DMS53 (cell line): ENCODE measurements at regions not wholly inside any gene's neighbourhood (a gene's known extent, or its start where the extent isn't known, plus 50 kb on each side); places are given as distances from the start of the nearest gene placed in this dataset.

Experiments
- DNase-seq: peaks from one replicate; lab custom pipeline; 2025; lab: John Stamatoyannopoulos, UW

DNA sequence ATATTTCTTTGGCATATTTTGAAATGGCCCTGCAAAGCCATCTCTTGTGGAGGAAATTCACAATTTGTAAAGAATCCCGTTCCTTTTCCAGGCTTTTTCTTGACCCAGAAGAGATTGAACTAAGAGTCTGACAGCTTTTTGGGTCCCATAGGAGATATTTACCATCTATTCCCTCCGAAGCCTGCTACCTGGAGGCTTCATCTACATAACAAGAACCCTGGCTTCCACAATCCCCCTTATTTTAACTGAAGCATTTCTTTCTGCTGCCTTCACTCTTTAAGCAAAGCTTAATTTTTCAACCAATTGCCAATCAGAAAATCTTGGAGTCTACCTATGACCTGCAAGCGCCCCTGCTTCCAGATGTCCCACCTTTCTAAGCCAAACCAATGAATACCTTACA, 248.1 kb upstream of the GADL1 start:
- no peak for DNase-seq

DNA sequence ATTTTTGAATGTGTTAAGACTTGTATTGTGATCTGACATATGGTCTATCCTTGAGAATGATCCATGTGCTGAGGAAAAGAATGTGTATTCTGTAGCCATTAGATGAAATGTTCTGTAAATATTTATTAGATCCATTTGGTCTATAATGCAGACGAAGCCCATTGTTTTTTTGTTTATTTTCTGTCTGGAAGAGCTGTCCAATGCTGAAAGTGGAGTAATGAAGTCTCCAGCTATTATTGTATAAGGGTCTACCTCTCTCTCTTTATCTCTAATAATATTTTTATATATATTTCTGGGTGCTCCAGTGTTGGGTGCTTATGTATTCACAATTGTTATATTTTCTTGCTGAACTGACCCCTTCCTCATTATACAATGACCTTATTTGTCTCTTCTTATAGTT, 250.6 kb upstream of the GADL1 start:
- DNase-seq = no peak

DNA sequence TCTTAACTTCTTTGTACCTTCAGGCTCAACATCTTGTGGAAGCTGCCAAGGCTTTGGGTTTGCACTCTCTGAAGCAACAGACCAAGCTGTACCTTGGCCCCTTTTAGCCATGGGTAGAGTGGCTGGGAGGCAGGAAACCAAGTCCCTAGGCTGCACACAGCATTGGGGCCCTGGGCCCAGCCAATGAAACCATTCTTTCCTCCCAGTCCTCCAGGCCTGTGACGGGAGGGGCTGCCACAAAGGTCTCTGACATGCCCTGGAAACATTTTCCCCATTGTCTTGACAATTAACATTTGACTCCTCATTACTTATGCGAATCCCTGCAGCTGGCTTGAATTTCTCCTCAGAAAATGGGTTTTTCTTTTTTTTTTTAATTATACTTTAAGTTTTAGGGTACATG, 253.1 kb upstream of the GADL1 start:
- no peak for DNase-seq

DNA sequence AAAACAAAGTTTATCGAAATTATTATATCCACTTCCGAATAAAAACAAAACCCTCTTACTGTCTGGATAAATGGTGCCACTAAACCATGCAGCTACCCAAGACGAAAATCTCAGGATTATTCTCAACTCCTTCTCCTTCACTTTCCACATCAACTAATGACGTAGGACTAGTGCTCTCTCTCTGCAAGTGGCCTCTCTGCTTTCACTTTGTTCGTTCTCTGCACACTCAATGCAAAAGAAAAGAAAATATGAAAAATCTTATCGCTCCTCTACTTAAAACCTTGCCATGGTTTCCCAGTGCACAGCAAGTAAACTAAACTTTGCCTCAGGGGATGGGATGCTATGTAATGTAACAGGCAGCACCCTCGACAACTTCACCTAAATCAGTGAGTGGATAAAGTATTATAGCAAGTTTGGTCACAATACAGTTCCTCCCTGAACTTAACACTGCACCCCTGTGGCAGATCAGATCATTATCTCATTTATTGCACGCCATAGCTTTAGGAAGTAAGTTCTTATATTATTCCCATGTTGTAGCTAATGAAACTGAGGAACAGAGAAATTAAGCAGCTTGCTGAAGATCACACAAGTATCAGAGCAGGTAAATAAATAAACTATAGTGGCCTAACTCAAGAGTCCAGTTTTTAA, 262.7 kb upstream of the GADL1 start:
- no peak for DNase-seq

DNA sequence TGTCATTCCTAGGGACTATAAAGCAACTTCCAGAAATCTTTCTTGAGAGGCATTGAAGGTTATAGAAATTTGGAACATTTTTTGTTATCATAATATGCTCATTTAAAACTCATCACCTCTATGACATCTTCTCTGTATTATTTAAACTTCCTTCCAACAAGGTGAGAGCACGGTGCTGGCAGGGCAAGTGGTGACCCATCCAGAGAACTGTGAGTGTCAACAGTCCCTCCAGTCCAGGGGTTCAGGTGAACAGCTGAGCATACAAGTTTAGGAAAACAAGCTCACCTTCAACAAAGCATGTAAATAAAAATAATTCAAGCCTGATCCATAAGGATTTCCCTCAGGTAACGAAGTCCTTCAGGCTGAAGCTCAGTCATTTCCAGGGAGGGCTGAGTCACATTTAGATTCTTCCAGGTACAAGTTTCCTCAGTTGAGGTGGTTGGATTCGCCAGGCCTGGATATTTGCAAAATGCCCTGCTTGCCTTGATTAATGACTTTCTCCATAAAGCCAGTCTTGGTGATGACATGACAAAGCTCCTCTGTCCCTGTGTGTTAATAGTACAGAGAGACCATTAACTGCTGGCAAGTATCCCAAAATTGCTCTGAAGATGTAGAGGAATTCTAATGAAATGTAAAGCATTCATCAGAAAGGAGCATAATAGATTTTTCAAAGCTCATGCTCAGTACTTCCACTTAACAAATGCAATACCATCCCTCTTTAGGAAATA, 263.6 kb upstream of the GADL1 start:
- DNase-seq = peak; percentile 16

DNA sequence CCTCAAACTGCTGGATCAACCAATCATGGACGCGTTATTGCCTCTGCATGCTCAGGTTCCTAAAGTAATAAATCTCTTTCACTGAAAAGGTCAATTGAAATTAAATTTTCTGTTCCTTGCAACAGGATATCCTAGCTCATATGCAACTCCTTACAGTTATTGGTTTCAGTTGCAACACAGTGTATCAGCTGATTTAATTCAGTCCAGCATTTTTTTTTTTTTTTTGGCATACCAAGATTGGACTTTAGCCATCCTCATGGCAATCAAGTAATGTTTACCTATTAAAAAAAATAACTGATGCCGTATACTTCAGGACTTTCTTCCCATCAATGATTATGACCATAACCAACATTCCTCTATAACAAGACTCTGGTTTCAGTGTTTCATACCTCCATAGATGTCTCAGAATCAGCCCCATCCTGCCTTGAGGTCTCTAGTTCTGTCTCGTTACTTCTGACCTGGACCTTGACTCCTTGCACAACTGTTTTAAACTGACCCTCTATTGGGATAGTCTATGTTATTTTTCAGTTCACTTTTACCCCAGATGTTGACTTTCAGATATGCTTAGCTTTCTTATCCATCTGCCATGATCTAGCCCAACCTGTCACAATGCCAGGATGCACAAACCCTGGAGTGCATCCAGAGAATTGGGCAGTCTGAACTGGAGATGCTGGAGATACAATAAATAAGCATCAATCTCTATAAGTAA, 265.0 kb upstream of the GADL1 start:
- no peak for DNase-seq

DNA sequence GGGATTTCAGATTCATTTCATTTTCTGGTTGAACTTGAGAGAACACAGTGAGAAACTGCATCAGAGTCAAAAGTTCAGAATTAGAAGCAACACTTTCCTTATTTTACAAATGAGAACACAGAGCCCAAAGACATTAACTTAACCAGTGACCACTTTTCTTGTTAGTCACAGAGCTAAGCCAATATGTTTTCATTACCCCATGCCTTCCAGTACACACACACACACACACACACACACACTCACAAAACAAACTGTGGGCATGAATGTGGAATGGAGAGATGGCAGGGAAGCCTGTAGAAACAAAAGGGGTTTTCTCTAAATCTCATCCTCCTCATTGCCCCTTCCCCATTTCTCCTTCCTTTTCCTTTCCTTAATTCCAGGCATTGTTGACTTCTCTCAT, 267.4 kb upstream of the GADL1 start:
- no peak for DNase-seq

DNA sequence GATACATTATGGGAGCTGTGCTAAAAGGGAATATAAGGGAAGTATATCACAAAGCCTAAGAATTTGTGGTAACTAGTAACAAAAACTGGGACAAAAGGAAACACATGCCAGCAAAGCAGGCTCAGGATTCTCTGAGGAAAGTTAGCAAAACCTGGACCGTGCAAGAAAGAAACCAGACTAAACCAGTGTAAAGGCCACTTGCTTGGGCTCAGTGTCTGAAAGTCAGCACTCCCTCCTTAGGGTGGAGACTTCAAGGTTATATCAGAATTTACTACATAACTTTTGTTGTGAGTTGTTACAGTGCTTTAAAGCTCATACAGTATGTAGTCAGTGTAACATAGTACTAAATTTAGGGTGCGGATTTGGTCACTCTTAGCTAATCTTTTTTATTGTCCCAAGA, 269.9 kb upstream of the GADL1 start:
- no peak for DNase-seq

DNA sequence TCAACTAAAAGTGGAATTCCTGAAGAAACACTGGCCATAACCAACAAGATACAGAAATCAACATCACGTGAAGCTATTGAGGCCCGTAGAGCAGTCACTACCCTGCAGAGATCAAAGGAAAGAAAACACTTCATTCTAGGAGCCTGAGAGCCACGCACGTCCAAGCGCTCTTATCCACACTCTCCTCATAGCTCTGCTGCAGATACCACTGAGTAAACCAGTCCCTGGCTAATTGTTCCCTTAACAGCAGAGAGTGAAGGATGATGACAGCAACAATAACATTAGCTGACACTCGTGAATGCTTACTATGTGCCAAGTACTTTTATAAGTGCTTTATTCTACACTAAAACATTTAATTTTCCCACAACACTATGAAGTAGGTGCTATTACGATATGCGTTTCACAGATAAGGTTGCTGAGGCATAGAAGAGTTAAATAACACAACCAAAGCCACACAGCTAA, 271.0 kb upstream of the GADL1 start:
- DNase-seq = peak; percentile 78

DNA sequence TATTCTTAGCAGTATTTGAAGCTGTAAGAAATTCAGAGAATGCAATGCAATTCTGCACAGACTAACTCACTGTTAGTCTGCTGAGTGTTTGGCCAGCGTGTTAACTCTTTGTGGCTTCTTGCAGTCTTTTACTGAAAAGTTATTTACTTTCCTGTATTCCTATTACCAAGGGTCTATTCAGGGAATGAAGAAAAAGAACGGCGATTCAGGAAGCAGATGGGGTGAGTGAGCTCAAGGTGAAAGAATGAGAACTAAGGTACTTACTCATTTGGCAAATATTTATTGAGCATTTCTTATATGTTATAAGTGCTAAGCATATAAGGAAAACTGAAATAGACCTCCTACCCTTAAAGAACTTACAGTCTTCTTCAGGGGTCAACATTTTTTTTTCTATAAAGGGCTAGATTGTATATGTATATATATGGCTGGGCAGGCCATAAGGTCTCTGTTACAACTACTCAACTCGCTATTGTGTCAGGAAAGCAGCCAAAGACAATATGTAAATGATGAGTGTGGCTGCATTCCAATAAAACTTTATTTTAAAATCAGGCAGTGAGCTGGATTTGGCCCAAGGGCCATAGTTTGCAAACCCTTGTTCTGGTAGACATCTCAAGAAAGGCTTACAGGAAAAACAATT, 271.9 kb upstream of the GADL1 start:
- peak; percentile 13 for DNase-seq

DNA sequence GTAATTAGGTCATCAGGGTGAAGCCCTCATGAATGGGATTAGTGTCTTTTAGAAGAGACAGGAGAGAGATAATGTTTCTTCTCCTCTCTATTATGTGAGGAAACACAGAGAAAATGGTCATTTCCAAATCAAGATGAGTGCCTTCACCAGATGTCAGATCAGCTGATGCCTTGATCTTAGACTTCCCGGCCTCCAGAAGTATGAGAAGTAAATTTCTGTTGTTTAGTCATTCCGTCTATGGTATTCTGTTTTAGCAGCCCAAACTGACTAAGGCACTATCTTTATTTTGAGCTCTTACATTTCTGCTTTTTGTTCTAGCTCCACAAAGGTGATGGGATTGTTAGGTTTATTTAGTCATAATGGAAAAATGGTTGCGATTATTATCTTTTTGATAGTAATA, 273.2 kb upstream of the GADL1 start:
- no peak for DNase-seq

DNA sequence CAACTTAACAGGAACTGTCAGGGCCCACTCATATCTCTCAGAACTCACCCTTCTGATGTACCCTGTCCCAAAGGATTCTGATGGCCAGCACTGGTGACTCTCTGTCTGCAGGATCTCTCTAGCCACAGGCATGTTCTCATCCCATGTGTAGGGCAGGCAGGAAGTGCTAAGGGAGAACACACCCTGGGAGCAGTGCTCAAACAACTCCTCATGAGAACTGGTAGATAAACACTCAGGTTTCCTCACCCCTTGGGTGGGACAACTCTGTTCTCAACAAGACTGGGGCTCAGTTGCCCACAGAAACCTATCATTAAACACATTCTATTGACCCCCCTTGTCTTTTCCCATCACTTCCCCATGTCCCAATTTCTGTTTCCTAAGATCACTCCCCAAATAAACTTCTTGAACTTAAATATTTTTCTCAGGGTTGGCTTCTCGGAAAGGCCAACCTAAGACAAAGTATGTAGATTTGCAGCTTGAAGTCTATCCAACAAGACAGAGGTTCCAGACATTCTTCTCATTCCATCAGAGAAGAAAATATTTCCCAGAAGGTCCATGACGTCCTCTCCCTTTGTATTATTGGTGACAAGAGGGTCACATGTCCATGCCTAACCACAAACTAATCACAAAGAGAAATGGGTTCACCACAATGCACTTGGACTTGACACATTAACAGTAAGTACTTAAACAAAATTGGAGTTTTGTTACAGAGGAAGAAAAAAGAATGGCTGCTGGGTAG, 276.6 kb upstream of the GADL1 start:
- no peak for DNase-seq

DNA sequence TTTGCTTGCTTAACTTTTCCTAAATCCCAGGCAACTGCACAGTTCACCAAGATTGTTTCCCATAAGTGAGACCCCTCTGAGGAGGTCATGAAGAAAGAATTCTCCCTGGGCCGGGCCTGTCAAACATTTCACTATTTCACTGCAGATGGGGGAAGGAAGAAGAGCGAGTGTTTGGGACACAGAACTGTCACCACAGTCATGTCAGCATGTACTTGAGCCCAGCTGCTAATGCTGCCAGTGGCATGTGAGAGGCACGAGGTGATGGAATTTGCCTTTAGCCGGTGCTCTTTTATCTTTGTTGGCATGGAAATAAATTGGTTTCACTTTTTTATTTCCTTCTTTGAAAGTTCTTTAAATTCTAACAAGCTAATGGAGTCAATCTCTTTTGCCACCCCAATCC, 277.9 kb upstream of the GADL1 start:
- no peak for DNase-seq

DNA sequence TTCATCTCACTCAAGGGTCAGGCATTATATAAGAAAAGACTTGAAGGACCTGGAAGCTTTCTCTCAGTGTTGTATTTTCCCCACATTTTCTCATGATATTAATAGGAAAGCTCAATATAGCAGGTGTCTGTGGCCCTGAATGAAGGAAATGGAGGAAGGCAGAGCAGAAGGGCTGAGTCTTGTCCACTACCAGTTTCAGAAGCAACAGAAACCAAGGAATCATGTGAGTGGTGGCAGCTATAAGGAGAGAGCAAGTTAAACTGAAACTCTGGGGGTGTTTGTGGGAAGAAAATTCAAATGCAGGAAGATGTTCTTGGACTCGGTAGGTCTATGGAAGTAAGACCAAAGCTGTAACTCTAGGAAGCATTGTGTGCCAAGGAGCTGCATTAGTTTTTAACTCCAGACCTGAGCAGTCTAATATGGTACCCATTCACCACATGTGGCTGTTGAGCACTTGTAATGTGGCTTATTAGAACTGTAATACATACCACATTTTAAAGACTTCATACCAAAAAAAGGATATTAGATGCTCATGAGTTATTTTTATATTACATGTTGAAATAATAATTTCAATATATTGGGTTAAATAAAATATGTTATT, 278.8 kb upstream of the GADL1 start:
- no peak for DNase-seq

DNA sequence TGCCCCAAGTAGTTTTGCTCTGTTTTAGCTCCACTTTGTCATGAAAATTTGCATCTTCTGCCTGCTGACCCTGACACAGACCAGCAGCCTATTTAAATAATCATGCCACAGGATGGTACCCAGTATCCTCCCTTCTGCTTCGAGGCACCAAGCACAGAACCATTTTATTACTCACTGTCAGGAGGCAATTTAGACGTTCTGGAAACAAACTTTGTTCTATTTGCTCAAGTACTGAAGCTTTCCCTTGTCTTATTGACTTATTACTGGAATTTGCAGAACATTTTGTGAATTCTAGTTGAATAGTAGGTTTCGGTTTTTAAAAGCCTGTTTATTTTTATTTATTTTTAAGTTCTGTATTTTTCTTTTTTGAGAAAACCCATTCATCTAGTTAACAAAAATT, 279.6 kb upstream of the GADL1 start:
- no peak for DNase-seq

DNA sequence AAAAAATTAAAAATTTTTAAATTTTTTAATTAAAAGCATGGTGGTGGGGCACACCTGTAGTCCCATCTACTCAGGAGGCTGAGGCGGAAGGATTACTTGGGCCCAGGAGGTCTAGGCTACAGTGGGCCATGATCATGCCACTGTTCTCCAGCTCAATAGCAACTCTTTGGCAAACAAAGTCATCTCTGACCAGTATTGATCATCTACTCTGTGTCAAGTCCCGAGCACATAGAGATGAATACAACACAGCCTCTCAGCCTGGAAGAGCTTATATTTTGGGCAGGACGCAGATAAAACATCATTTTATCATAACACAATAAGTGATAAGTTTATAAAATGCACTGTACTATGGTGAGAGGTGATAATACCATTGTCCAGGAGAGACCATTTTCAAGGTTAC, 281.6 kb upstream of the GADL1 start:
- DNase-seq = no peak

DNA sequence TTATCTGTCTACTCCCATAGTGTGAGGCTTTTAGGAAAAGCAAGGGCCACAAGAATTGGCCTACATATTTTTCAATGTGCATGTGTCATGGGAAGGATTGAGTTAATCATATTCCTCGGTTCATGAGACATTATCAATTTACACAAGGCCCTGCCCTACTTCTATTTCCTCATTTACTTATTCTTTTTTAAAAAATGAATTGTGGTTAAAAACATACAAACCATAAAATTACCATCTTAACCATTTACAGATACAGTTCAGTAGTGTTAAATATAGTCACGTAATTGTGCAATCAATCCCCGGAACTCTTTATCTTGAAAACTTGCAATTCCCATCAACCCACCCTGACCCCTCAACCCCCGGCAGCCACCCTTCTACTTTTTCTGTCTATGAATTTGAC, 284.0 kb upstream of the GADL1 start:
- no peak for DNase-seq

DNA sequence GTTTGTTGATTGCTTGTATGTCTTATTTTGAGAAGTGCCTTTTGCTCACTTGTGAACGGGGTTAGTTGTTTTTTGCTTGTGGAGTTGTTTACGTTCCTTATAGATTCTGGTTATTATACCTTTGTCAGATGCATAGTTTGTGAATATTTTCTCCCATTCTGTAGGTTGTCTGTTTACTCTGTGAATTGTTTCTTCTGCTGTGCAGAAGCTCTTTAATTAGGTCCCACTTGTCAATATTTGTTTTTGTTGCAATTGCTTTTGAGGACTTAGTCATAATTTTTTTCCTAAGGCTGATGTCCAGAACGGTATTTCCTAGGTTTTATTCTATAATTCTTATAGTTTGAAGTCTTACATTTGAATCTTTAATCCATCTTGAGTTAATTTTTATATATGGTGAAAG, 285.3 kb upstream of the GADL1 start:
- no peak for DNase-seq

DNA sequence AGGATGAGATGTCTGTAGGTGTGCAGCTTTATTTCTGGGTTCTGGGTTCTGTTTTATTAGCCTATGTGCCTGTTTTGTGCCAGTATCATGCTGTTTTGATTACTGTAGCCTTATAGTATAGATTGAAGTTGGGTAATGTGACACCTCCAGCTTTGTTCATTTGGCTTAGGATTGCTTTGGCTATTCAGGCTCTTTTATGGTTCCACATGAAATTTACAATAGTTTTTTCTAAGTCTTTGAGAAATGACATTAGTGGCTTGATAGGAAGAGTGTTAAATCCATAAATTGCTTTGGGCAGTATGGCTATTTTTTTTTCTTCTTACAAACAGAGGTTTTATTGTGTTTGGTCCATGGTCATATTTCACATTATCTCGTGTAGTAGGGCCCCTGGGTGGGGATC, 285.8 kb upstream of the GADL1 start:
- DNase-seq = peak; percentile 2

DNA sequence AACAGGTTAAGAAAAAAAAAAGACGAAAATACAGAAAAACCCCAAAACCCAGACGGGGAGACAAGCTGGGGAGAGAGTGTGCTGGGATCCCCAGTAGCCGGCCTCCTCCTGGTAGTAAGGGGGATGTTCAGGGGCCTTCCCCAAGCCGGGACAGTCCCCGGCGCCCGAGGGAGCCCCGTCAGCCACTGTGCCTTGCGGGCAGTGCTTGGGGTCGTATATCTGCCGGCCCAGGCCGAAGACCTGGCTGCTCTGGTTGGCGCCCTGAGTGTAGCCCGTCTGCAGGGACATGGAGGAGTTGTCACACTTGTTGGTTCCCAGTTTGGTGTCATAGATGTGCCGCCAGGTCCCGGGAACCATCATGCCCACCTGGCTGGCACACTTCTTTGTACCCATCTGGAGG, 287.2 kb upstream of the GADL1 start:
- no peak for DNase-seq

DNA sequence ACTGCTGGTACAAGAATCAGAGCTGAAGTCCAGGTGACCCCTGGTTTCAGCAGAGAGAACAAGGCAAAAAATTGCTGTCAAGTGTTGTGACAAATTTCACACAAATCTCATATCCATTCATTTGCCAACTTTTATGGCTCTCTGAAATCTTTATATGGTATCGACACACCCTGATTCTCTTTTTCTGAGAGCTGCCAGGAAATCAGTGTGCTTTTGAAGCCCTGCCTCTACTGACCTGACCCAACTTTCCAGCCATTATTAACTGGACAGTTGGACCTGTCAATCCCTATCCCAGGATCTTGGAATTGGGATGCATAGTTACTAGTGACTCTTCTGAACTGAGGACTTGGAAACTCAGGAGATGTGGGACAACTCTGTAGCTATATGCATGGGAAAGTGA, 288.2 kb upstream of the GADL1 start:
- DNase-seq = no peak
